GM19240 (cell line): ENCODE measurements at regions not wholly inside any gene's neighbourhood (a gene's known extent, or its start where the extent isn't known, plus 50 kb on each side); places are given as distances from the start of the nearest gene placed in this dataset.
"Not testable (repeated sequence)": the region's sequence is repeated elsewhere in the genome, so short reads cannot be mapped to it uniquely, and the experiment has no call there.

ENCODE experiments used
- DNase-seq: peaks from one replicate; pipeline ENCODE4 v3.0.0; 2011; ENCODE audit warnings: low spot score; ENCODE audit not compliant: insufficient read length

DNA sequence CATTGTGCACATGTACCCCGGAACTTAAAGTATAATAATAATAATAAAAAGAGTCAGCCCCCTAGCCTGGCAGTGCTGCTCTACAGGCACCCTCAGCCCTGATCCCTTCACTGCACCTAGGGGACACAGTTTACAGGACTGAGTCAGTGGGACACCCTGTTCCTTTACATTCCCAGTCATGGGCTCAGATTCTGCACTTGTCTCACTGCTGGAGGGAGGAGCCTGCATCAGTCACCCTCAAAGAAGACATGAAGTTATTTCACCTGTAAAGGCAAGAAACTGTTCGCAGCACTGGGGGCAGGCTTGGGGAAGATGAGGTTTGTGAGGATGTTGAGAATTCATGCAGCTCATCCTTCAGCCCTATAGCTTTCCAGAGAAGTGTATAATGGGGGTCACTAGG, 50.7 kb upstream of the VPREB1 start:
- no peak for DNase-seq

DNA sequence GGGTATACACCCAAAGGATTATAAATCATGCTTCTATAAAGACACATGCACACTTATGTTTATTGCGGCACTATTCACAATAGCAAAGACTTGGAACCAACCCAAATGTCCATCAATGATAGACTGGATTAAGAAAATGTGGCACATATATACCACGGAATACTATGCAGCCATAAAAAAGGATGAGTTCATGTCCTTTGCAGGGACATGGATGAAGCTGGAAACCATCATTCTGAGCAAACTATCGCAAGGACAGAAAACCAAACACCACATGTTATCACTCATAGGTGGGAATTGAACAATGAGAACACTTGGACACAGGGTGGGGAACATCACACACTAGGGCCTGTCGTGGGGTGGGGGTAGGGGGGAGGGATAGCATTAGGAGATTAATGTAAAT, 51.1 kb upstream of the VPREB1 start:
- not testable (repeated sequence) for DNase-seq

DNA sequence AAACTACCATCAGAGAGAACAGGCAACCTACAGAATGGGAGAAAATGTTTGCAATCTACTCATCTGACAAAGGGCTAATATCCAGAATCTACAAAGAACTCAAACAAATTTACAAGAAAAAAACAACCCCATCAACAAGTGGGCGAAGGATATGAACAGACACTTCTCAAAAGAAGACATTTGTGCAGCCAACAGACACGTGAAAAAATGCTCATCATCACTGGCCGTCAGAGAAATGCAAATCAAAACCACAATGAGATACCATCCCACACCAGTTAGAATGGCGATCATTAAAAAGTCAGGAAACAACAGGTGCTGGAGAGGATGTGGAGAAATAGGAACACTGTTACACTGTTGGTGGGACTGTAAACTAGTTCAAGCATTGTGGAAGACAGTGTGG, 51.6 kb upstream of the VPREB1 start:
- not testable (repeated sequence) for DNase-seq

DNA sequence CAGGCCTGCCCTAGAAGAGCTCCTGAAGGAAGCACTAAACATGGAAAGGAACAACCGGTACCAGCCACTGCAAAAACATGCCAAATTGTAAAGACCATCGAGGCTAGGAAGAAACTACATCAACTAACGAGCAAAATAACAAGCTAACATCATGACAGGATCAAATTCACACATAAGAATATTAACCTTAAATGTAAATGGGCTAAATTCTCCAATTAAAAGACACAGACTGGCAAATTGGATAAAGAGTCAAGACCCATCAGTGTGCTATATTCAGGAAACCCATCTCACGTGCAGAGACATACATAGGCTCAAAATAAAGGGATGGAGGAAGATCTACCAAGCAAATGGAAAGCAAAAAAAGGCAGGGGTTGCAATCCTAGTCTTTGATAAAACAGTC, 54.8 kb upstream of the VPREB1 start:
- not testable (repeated sequence) for DNase-seq

DNA sequence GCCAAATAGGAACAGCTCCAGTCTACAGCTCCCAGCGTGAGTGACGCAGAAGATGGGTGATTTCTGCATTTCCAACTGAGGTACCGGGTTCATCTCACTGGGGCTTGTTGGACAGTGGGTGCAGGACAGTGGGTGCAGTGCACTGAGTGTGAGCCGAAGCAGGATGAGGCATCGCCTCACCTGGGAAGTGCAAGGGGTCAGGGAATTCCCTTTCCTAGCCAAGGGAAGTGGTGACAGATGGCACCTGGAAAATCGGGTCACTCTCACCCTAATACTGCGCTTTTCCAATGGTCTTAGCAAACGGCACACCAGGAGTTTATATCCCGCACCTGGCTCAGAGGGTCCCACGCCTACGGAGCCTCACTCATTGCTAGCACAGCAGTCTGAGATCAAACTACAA, 56.7 kb upstream of the VPREB1 start:
- DNase-seq: not testable (repeated sequence)

DNA sequence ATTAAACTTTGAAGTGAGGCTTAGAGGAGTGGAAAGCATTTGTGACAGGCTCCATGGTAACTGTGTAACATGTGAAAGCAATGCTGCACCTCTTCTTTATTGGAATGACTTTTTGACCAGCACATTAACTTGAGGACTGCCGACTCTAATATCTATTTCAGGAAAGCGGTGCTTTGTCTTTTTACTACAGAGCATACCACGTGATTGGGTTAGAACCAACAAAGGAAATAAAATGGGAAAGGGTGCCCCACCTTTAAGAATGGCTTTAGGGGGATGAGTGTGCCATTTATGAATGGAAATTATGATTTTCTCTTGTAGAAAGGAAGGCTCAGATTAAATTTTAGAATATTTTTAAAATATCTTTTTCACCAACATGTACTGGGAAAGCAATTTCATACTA, 57.3 kb upstream of the VPREB1 start:
- no peak for DNase-seq

DNA sequence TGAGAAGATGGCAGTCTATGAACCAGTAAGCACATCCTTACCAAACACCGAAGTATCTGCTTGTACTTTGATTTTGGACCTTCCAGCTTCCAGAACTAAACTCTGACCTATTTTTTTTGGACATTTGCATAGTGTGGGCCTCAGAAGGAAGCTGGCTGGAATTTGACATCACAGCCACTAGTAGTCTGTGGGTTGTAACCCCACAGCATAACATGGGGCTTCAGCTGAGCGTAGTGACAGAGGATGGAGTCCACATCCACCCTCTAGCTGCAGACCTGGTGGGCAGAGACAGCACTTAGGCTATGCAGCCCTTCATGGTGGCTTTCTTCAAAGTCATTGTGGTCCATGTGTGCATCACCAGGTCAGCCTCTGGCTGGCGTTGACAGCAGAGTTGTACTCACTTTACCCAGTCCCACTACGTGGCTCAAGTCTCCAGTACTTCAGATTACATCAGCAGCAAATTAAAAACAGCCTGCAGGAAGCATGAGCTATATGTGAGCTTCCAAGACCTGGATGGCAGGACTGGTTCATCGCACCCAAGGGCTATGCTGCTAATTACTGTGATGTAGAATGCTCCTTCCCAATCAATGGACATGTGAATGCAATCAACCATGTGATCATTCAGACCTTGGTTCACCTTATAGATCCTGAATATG, 58.6 kb upstream of the VPREB1 start:
- DNase-seq: no peak

DNA sequence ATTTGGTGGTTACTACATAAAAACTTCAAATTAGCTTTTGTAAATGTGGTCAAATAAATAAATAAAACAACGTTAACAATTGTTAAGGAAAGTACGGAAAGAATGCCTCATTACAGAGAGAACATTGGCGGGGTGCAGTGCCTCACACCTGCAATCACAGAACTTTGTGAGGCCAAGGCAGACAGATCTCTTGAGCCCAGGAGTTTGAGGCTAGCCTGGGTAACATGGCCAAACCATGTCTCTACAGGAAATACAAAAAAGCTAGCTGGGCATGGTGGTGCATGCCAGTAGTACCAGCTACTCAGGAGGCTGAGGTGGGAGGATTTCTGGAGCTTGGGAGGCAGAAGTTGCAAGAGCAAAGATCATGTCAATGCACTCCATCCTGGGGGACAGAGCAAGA, 59.4 kb upstream of the VPREB1 start:
- DNase-seq: no peak

DNA sequence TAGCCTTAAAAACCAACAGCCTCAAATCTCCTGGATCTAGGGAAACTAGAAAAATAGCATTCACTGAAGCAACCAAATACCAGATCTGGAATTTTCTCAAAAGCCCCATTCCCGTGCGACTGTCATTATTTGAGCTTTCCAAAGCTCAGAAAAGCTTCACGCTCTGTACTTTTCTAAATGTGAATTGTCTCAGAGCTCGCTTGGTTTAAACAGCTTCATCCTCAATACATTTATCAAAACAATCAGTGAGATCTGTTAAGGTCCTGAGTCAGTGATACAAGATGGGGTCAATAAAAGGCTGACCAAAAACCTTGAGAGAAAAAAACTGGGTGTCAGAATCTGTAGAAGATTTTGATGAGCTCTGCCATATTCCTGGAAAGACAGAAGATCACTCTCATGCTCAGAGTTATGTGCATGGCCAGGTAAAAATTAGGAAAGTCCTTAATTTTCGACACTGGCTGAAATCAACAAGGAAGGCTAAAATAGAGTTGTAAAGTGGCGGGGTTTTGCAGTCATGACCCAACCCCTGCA, 60.2 kb upstream of the VPREB1 start:
- no peak for DNase-seq

DNA sequence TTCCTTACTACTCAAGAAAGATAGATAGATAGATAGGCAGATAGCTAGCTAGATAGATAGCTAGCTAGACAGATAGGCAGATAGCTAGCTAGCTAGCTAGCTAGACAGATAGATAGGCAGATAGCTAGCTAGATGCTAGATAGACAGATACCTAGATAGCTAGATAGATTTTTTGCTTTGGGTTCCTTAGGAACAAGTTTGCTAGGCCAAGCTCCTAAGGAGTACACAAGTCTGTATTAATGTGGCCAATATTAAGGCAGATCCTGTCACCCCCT, 61.7 kb upstream of the VPREB1 start:
- no peak for DNase-seq

DNA sequence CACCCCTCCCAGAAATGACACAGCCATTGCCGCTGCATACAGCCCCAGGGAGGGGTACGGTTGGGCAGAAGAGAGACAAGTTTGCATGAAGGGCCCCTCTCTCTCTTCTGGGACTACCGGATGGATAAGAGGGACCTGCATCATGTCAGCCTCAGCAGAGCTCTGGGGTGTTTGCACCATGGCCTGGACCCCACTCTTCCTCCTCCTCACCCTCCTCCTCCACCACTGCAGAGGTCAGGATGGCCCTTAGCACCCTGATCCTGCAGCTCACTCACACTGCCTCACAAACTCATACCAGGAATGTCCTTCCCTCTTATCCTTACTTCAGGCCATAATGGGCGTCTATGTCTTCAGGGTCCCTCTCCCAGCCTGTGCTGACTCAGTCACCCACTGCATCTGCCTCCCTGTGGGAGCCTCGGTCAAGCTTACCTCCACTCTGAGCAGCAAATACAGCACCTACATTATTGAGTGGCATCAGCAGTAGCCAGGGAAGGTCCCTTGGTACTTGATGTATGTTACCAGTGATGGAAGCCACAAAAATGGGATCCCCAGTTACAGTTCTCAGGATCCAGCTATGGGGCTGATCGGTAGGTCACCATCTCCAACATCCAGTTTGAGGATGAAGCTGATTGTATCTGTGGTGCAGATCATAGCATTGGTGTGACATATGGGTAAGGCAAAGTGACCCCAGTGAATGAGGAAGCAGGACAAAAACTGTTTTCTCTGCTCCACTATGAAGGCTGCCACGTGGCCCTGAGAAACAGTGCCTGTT, 62.2 kb upstream of the VPREB1 start:
- no peak for DNase-seq

DNA sequence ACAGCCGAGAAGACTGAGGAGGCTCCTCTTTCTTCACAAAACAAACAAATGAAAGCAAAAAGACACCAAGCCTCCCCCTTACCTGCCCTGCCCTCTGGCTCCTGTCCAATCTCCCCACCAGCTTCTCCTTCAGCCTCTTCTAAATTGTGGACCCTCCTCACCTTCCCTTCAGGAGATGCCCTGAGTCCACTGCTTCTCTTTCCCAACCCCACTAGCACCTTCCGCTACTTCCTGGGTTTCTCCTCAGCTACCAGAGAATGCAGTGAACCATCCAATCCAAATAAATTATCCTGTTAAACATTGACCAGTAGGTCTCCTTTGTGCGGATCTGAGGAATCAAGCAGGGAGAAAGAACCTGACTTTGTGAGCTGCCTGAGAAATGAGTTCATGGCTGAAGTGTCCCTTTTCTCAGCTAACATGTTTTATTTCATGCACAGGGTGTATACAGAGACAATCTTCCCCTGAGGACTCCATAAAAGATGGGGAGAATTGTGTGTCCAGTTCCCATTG, 63.2 kb upstream of the VPREB1 start:
- DNase-seq: no peak

DNA sequence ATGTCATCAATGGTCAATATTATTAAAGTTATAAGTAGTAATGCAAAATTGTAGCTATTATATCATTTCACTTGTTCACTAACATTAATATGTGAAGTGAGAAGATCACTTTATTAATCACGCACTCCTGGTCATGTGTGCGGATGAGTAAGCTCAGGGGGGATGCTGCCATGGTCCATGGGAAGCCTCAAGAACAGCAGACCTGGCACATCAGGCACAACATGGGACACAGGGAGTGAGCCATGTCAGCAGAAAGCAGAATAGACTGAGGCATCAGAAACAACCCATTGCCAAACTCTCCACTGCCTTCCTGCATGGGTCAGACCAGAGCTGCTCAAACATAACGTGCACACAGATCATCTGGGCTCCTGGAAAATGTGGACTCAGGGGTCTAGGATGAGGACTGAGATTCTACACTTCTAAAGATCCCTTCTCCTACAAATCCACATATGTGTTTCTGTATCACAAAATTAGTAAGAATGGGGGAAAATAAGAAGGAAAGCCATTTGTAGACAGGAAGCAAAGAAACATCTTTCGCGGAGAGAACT, 63.8 kb upstream of the VPREB1 start:
- DNase-seq: no peak

DNA sequence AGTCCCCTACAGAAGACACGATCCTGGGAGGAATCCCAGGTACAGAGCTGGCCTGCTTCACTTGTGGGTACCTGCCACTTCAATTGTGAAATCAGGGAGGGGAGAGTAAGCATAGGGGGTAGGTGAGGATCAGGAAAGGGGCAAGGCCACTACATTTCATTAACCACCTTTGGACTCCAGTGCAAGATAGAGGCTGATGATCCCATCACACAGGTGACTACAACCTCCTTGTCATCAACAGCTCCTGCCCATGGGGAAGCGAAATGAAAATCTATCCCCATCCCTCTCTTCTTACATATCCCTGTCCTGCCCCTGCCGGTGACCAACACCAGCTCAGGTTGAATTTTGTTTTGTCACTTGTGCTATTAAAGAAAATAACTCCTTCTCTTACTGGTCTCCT, 64.7 kb upstream of the VPREB1 start:
- DNase-seq: no peak

DNA sequence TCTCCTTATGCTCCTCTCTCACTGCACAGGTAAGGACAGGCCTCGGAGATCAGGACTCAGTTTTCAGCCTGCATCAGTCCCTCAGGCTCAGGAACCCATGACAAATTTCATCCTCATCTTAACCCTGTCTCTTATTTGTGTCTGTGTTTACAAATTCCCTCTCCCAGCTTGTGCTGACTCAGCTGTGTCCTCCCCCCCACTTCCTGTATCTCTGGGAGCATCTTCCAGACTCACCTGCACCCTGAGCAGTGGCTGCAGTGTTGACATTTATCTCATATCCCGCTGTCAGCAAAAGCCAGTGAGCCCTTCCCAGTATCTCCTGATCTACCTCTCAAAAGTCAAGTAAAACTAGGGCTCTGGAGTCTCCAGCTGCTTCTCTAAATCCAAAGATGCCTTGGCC, 65.6 kb upstream of the VPREB1 start:
- no peak for DNase-seq

DNA sequence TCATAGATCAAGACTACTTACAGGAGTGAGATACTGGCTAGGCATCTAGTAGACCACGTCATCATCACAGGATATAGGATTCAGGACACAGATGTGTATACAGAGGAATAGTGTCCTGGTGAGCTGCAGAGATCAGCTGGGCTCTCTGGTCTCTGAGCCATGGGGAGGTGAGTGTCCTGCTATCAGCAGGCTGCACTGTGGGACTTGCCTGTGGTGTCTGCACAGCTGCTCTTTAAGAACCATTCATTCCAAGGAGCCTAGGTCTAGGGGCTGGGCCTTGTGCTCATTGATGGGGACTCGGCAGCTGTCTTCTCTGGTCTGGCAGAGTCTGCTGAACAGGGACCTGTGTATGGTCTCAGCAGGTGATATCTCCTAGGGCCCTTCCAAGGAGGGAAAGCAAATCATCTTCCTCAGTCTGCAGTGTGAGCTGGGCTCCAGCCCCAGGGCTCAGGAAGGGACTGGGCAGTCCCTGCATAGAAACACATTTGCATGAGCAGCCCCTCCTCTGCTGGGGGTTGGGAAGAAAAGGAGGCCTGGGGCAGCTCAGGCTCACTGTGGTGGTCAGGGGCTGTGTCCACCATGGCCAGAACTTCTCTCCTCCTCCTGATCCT, 66.1 kb upstream of the VPREB1 start:
- DNase-seq: no peak

DNA sequence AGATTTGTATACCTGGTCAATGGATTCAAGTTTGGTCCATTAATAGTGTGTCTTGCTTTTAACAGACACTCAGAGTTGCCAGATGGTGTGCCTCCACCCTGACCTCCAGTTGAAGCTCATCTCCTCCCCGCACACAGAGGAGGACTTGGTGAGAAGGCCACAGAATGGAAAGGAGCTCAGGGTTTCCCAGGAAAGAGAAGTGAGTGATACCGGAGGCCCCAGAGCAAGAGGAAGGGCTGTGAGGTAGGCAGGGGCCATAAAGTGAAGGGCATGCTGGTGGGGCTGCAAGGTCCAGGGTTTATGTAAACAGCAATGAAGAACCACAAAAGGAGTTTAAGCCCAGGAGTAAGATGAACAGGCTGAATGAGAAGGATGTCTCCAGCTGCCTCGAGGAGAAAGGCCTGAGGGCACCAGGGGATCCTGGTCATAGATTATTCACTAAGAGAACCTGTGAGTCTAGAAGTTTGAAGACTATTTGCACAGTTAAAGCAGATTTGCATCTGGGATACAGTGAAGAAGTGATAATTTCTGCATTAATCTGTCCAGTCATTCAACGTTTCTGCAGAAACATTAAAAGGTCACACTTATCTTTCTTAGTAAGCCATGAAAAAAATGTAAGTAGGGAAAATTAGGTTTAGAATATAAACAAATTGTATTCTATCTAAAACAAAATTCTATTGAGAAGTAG, 67.5 kb upstream of the VPREB1 start:
- DNase-seq: no peak

DNA sequence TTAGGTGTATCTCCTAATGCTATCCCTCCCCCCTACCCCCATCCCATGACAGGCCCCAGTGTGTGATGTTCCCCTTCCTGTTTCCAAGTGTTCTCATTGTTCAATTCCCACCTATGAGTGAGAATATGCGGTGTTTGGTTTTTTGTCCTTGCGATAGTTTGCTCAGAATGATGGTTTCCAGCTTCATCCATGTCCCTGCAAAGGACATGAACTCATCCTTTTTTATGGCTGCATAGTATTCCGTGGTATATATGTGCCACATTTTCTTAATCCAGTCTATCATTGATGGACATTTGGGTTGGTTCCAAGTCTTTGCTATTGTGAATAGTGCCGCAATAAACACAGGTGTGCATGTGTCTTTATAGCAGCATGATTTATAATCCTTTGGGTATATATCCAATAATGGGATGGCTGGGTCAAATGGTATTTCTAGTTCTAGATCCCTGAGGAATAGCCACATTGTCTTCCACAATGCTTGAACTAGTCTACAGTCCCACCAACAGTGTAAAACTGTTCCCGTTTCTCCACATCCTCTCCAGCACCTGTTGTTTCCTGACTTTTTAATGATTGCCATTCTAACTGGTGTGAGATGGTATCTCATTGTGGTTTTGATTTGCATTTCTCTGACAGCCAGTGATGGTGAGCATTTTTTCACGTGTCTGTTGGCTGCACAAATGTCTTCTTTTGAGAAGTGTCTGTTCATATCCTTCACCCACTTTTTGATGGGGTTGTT, 71.5 kb upstream of the VPREB1 start:
- not testable (repeated sequence) for DNase-seq

DNA sequence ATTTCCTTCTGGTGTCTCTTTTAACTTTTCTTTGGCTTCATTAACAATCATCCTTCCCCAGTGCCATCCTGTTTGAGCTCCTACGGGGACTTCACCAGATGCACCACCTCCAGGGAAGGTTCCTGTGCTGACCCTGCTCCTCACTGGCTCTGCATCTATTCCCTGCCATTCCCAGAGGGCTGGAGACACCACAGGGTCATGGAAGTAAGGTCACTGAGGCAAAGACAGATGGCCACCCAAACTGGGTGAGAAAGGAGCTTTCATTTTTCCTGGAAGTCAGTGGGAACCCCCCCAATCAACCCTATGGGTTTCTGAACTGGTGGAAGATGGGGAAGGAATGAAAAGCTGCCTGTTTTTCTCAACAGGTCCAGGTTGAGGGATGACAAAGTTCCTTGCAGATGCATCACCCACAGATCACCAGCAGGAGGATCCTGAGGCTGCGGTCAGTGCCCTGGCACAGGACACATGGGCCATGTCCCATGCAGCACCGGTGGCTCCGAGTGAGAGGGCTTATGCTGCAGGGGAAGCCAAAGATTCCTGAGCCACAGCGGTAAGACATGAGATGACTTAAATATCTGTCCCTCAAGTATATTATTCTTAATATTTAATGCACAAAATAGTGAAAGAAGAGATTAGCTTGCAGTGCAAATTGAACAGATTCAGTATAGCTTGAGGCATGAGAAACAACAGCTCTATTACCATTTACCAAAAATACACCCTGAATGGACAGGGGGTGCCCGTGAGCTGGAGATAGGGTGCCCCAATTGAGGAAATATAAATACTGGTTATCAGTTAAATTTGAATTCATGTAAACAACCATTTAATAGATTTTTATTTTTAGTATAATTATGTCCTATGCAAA, 73.0 kb upstream of the VPREB1 start:
- no peak for DNase-seq

DNA sequence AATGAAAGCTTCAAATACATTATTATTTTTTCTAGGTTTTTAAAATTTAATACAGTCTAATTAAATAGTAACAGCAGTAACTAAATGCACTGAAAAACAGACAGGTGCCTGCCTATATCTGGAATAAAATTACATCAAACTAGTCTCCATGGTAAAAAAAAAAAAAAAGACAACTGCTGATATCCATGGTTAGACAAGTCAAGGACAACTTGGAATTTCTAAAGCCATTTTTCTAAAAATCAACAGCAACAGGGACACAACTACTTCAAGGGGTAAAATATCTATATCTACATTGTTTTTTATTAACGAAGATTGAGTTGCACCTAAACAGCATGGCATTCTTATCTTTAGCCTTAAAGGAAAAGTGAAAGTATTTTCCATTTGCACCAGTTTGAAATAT, 74.7 kb upstream of the VPREB1 start:
- DNase-seq: no peak
